Lower lobe of right lung (tissue), 2 donors: ENCODE measurements at regions not wholly inside any gene's neighbourhood (a gene's known extent, or its start where the extent isn't known, plus 50 kb on each side); places are given as distances from the start of the nearest gene placed in this dataset.

Source experiments
- ATAC-seq, 2 donors: fragments of 200-7000 bp; cut with Tn5 transposase; one replicate each; pipeline ENCODE4 v1.9.1; 2020 to 2022; ENCODE audit warnings: mild to moderate bottlenecking in 2 of 2, moderate library complexity in 2 of 2
- DNase-seq: peaks from one replicate; pipeline ENCODE4 v3.0.0-alpha.2; 2020
- H3K27ac ChIP-seq: fragments of 200-600 bp; one replicate; pipeline ENCODE4 v1.8.0; 2022
- H3K27me3 ChIP-seq: fragments of 200-600 bp; one replicate; pipeline ENCODE4 v1.8.0; 2022; ENCODE audit warnings: low read depth
- H3K36me3 ChIP-seq: fragments of 200-600 bp; one replicate; pipeline ENCODE4 v1.8.0; 2022; ENCODE audit warnings: mild to moderate bottlenecking
- H3K4me1 ChIP-seq: fragments of 200-600 bp; one replicate; pipeline ENCODE4 v1.8.0; 2022
- H3K4me3 ChIP-seq: fragments of 200-600 bp; one replicate; pipeline ENCODE4 v1.8.0; 2022; ENCODE audit warnings: mild to moderate bottlenecking
- H3K9me3 ChIP-seq: fragments of 200-600 bp; one replicate; pipeline ENCODE4 v1.8.0; 2022
- CTCF ChIP-seq: fragments of 200-600 bp; IDR thresholded peaks from one replicate; pipeline ENCODE4 v1.8.0; 2022; ENCODE audit warnings: antibody characterized with exemption, mild to moderate bottlenecking
- intact Hi-C: fragments of 100-400 bp; cut with DNase I; formaldehyde crosslinking; loops from one replicate; pipeline ENCODE4 v1.11.0; 2022
- donor health status: DM: no; HTN: yes; CAD: no; lungs with severe emphysema.

DNA sequence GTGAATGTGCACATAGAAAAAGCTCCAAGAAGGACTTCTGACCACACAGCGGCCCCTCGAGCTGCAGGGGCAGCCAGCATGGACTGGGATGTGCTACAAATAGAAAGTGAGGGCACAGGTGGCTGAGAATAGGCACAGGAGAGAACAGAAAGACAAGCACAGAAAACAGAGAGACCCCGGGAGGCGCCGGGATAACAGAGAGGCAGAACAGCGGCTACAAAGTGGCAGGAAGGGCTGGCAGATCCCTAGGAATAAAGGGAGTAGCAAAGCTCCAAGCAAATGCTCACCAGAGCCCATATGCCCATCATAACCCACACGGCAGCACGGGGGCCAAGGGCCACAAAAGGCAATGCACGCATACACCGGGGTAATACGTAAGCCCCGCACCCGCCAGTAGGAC, 201.7 kb upstream of the NSMCE3 start:
- intact Hi-C loops, result no loop called here
- no peak for TF ChIP-seq CTCF
- H3K27ac ChIP-seq, result no peak overlapping the region
- H3K4me1 ChIP-seq, result no peaks in the 10 kb centered on the region
- H3K4me3 ChIP-seq, result no peak overlapping the region
- DNase-seq, result no peak
- no peaks in the 10 kb centered on the region for H3K27me3 ChIP-seq
- no peaks in the 10 kb centered on the region for H3K9me3 ChIP-seq
- ATAC-seq, result no peak
- H3K36me3 ChIP-seq, result no peaks in the 10 kb centered on the region

DNA sequence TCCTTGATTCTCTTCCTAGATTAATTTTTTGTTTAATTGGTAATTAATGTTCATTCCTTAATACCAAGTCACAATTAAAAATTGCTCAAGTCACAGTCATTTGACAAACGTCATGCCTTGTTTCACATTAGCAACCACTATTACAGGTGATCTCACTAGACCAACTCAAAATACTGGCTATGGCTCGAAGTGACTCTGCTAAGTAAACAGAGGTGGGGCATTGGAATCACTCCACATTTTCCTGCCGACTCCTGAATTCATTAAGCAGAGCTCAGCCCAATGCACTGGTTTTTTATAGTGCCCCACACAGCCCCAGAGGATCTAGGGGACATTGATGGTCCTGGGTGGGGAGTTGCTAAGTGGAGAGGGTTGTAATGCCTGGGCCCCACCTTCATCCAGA, 201.2 kb upstream of the NSMCE3 start:
- DNase-seq, result no peak
- Histone ChIP-seq H3K27me3 (no peaks in the 10 kb centered on the region), H3K9me3 (no peaks in the 10 kb centered on the region), H3K4me1 (no peaks in the 10 kb centered on the region), H3K27ac (no peak overlapping the region), H3K36me3 (no peaks in the 10 kb centered on the region), H3K4me3 (no peak overlapping the region)
- TF ChIP-seq CTCF, result no peak
- intact Hi-C loops, result no loop called here
- peak; percentile 53 to 74 for ATAC-seq

DNA sequence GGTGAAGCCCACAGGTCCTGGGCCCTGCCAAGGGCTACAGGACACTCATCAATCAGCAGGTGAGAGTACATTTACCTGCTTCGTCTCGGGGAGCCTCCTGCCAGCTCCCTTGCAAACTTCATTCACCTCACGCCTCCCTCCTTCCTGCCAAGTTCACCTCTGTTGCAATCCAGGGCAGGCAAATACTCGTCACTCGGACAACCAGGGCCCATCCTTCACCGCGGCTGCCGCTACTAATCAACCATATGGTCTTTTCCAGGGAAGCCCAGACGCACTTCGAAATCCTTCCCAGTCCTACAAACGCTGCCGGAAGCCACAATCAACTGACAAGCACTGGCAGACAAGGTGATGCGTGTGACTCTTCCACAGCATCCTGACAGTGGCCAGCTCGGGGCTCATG, 200.7 kb upstream of the NSMCE3 start:
- Histone ChIP-seq H3K27ac (no peak overlapping the region), H3K4me3 (no peak overlapping the region), H3K4me1 (no peaks in the 10 kb centered on the region), H3K27me3 (no peaks in the 10 kb centered on the region), H3K36me3 (no peaks in the 10 kb centered on the region), H3K9me3 (no peaks in the 10 kb centered on the region)
- DNase-seq, result no peak
- no peak for TF ChIP-seq CTCF
- ATAC-seq, result no peak
- intact Hi-C loops, result no loop called here

GRCh38 chr15:29468899-29469298, 199.3 kb upstream of the NSMCE3 start:
- intact Hi-C loops, result no loop called here

DNA sequence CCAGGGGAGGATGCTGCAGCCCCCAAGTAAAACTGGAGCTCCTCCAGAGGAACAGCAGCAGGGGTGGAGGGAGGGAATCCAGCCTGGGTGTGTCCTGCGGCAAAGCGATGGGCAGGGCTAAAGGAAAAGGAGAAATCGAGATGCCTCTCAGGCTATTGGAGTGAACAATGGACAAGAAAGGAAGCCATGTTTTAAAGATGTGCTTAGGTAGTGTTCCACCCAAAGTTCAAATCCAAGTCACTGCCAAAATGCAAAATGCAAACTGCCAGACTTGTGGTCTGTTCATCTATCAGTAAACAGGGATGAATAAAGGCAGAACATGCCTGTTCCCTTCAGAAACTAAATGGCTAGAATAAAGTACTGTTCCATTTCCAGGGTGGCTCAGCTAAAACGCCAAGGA, 197.5 kb upstream of the NSMCE3 start:
- Histone ChIP-seq H3K36me3 (no peaks in the 10 kb centered on the region), H3K27me3 (no peaks in the 10 kb centered on the region), H3K4me1 (no peaks in the 10 kb centered on the region), H3K4me3 (no peak overlapping the region), H3K27ac (no peak overlapping the region), H3K9me3 (no peaks in the 10 kb centered on the region)
- DNase-seq (no peak), ATAC-seq (no peak)
- TF ChIP-seq CTCF, result no peak
- intact Hi-C loops, result no loop called here

More at GRCh38 chr15:29468899-29469298, 199.3 kb upstream of the NSMCE3 start:
- no peaks in the 10 kb centered on the region for H3K4me1 ChIP-seq
- TF ChIP-seq CTCF, result no peak
- ATAC-seq, result no peak
- no peaks in the 10 kb centered on the region for H3K36me3 ChIP-seq
- H3K4me3 ChIP-seq, result no peak overlapping the region
- H3K27me3 ChIP-seq, result no peaks in the 10 kb centered on the region
- no peak overlapping the region for H3K27ac ChIP-seq
- no peaks in the 10 kb centered on the region for H3K9me3 ChIP-seq
- DNase-seq, result no peak

DNA sequence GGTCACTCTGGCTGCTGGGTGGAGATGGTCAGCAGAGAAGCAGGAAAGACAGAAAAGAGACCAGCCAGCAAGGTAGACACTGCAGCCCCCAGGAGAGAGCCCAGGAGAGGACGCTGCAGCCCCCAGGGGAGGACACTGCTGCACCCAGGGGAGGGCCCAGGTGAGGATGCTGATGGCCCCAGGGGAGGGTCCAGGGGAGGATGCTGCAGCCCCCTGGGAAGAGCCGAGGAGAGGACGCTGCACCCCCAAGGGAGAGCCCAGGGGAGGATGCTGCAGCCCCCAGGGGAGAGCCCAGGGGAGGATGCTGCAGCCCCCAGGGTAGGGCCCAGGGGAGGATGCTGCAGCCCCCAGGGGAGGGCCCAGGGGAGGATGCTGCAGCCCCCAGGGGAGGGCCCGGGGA, 196.7 kb upstream of the NSMCE3 start:
- Histone ChIP-seq H3K27ac (no peak overlapping the region), H3K4me1 (no peaks in the 10 kb centered on the region), H3K27me3 (no peaks in the 10 kb centered on the region), H3K9me3 (no peaks in the 10 kb centered on the region), H3K36me3 (no peaks in the 10 kb centered on the region), H3K4me3 (no peak overlapping the region)
- intact Hi-C loops, result no loop called here
- ATAC-seq (no peak), DNase-seq (no peak)
- TF ChIP-seq CTCF, result no peak
